Suprapubic skin (tissue), 3 donors: ENCODE measurements at regions not wholly inside any gene's neighbourhood (a gene's known extent, or its start where the extent isn't known, plus 50 kb on each side); places are given as distances from the start of the nearest gene placed in this dataset.

Experiments used
- EP300 ChIP-seq: sonication (generic); formaldehyde crosslinking; IDR thresholded peaks from one replicate; pipeline ENCODE4 v1.6.1; 2017; ENCODE audit warnings: antibody characterized with exemption
- POLR2A ChIP-seq, 2 donors: fragments of 450-650 bp; IDR thresholded peaks; one replicate each; pipeline ENCODE4 v1.6.1; 2017; ENCODE audit warnings: antibody characterized with exemption in 2 of 2, mild to moderate bottlenecking in 2 of 2, moderate library complexity in 2 of 2
- TF ChIP-seq, protein P1 (sequence below), 2 donors: fragments of 200-600 bp in 1 of 2; fragments of 450-650 bp in 1 of 2; sonication (generic) in 1 of 2; IDR thresholded peaks; one replicate each; pipeline ENCODE4 v1.5.1; 2016 to 2019; ENCODE audit warnings: antibody characterized with exemption in 2 of 2, mild to moderate bottlenecking in 1 of 2, moderate library complexity in 1 of 2

DNA sequence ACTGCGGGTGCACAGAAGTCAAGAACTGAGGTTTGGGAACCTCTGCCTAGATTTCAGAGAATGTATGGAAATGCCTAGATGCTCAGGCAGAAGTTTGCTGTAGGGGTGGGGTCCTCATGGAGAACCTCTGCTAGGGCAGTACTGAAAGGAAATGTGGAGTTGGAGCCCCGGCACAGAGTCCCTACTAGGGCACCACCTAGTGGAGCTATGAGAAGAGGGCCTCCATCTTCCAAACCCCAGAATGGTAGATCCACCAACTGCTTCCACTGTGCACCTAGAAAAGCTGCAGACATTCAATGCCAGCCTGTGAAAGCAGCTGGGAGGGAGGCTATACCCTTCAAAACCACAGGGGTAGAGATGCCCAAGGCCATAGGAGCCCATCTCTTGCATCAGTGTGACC is 1336.0 kb upstream of the CELF2 start:
- TF ChIP-seq EP300: no peak
- TF ChIP-seq, protein P1, sequence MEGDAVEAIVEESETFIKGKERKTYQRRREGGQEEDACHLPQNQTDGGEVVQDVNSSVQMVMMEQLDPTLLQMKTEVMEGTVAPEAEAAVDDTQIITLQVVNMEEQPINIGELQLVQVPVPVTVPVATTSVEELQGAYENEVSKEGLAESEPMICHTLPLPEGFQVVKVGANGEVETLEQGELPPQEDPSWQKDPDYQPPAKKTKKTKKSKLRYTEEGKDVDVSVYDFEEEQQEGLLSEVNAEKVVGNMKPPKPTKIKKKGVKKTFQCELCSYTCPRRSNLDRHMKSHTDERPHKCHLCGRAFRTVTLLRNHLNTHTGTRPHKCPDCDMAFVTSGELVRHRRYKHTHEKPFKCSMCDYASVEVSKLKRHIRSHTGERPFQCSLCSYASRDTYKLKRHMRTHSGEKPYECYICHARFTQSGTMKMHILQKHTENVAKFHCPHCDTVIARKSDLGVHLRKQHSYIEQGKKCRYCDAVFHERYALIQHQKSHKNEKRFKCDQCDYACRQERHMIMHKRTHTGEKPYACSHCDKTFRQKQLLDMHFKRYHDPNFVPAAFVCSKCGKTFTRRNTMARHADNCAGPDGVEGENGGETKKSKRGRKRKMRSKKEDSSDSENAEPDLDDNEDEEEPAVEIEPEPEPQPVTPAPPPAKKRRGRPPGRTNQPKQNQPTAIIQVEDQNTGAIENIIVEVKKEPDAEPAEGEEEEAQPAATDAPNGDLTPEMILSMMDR (IDR thresholded peaks at IDR 0.05): no peak
- TF ChIP-seq POLR2A (IDR thresholded peaks at IDR 0.05): no peak
